SU-DHL-6 (cell line): ENCODE measurements at regions not wholly inside any gene's neighbourhood (a gene's known extent, or its start where the extent isn't known, plus 50 kb on each side); places are given as distances from the start of the nearest gene placed in this dataset.

ENCODE experiments used
- H2AFZ ChIP-seq: fragments of 200-600 bp; sonication (generic); 2 replicates; pipeline ENCODE4 v1.6.1; 2014; ENCODE audit warnings: low read depth, mild to moderate bottlenecking, moderate library complexity, mixed read lengths, antibody characterized with exemption, low read length; ENCODE audit not compliant: severe bottlenecking
- H3F3A ChIP-seq: fragments of 200-600 bp; shearing (Covaris generic); 2 replicates; pipeline ENCODE4 v1.6.0; 2016; ENCODE audit warnings: antibody characterized with exemption, mild to moderate bottlenecking; ENCODE audit not compliant: insufficient read depth
- H3K27ac ChIP-seq: fragments of 200-600 bp; sonication (generic); 2 replicates; pipeline ENCODE4 v1.5.1; 2016; ENCODE audit warnings: low read depth, mild to moderate bottlenecking, low read length, moderate library complexity, mixed read lengths
- H3K27me3 ChIP-seq: fragments of 200-600 bp; sonication (generic), shearing (Covaris generic); 2 replicates; pipeline ENCODE4 v1.6.0; 2014; ENCODE audit warnings: mild to moderate bottlenecking, low read length
- H3K36me3 ChIP-seq: fragments of 200-600 bp; sonication (generic); 2 replicates; pipeline ENCODE4 v1.6.1; 2014; ENCODE audit warnings: mild to moderate bottlenecking, low read length, mixed read lengths
- H3K4me2 ChIP-seq: fragments of 300-600, 200-600 bp; shearing (Covaris generic), sonication (generic); 2 replicates; pipeline ENCODE4 v1.6.0; 2014; ENCODE audit warnings: low read length, low read depth, mild to moderate bottlenecking; ENCODE audit not compliant: poor library complexity, severe bottlenecking
- H3K4me3 ChIP-seq: fragments of 200-600 bp; sonication (generic); 2 replicates; pipeline ENCODE4 v1.5.1; 2014; ENCODE audit warnings: antibody characterized with exemption, low read length, mild to moderate bottlenecking, mixed read lengths; ENCODE audit not compliant: insufficient read depth, poor library complexity, severe bottlenecking
- H3K79me2 ChIP-seq: fragments of 200-600 bp; sonication (generic); 2 replicates; pipeline ENCODE4 v1.6.1; 2014; ENCODE audit warnings: mild to moderate bottlenecking, low read length, moderate library complexity; ENCODE audit not compliant: insufficient read depth
- H3K9ac ChIP-seq: fragments of 200-600 bp; sonication (generic); 2 replicates; pipeline ENCODE4 v1.7.0; 2014; ENCODE audit warnings: mild to moderate bottlenecking, low read length
- H3K9me2 ChIP-seq: fragments of 200-600 bp; sonication (generic); replicated peaks from 2 replicates; pipeline ENCODE4 v1.6.1; 2014; ENCODE audit warnings: low read length; ENCODE audit not compliant: insufficient read depth
- H3K9me3 ChIP-seq: fragments of 200-600 bp; sonication (generic); 2 replicates; pipeline ENCODE4 v1.6.1; 2014; ENCODE audit warnings: low read length, mixed read lengths; ENCODE audit not compliant: insufficient read depth
- H4K20me1 ChIP-seq: fragments of 200-600 bp; sonication (generic); 2 replicates; pipeline ENCODE4 v1.6.1; 2014; ENCODE audit warnings: low read depth, mild to moderate bottlenecking, antibody characterized with exemption, low read length, moderate library complexity, mixed read lengths
- CTCF ChIP-seq: fragments of 200-600 bp; sonication (generic); IDR thresholded peaks from one replicate; pipeline ENCODE4 v1.5.1; 2017; ENCODE audit warnings: antibody characterized with exemption, mild to moderate bottlenecking, low read length, moderate library complexity; ENCODE audit not compliant: insufficient read depth, poor library complexity, severe bottlenecking
- EZH2phosphoT487 ChIP-seq: fragments of 200-600 bp; sonication (generic), shearing (Covaris generic); conservative IDR thresholded peaks from 2 replicates; pipeline ENCODE4 v1.6.1; 2018; ENCODE audit warnings: mild to moderate bottlenecking, antibody characterized with exemption, low read length, moderate library complexity, mixed read lengths

DNA sequence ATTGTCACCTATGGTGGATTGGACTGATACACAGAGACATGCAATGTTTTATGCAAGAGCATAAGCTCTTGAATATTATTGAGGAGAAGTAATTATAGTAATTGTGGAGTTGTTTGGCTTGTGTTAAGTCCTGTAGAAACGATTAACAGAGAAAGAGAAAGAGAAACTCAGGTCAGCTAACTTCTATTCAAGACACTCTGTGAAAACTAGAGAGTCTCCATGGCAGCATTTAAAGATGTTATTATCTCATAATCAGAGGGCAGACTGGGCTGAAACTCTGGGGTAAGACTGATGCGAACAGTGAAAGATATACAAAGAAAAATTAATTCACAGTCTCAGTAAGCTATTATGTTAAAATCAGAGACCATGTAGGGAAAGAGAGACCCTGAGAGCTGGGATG, 625.7 kb downstream of the FAT4 start:
- no peak overlapping the region for H3K4me3 ChIP-seq
- no peak overlapping the region for H2AFZ ChIP-seq
- no peak overlapping the region for H3K27ac ChIP-seq
- H3K4me2 ChIP-seq, result no peak overlapping the region
- H3K9me2 ChIP-seq, result no peaks in the 10 kb centered on the region
- no peak overlapping the region for H3K9ac ChIP-seq
- no peaks in the 10 kb centered on the region for H3K27me3 ChIP-seq
- H3K36me3 ChIP-seq, result no peaks in the 10 kb centered on the region
- H3F3A ChIP-seq, result no peaks in the 10 kb centered on the region
- no peaks in the 10 kb centered on the region for H4K20me1 ChIP-seq
- no peak for TF ChIP-seq CTCF
- TF ChIP-seq EZH2phosphoT487, result no peak
- no peaks in the 10 kb centered on the region for H3K79me2 ChIP-seq
- H3K9me3 ChIP-seq, result no peaks in the 10 kb centered on the region

DNA sequence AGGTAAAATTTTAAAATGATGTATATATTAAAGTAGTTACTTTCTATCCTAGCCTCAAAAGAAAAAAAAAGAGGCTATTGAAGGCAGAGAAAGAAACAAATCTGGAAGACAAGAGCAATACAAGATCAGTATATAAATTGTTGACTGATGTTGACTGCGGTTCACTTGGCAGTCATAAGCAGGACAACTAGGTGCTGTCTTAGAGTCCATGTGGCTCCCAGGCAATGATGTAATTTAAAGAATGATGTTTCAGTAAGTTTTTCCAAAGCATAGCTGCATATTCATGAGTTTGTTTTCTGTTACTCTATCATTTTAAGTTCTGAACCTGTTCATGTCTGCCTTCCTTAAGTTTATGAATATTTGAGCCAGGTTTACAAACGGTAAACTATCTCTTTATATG, 630.2 kb downstream of the FAT4 start:
- Histone ChIP-seq H3K79me2 (no peaks in the 10 kb centered on the region), H2AFZ (no peak overlapping the region), H3K27ac (no peak overlapping the region), H3K36me3 (no peaks in the 10 kb centered on the region), H3K9me2 (no peaks in the 10 kb centered on the region), H3K4me3 (no peak overlapping the region), H3K9ac (no peak overlapping the region), H3K27me3 (no peaks in the 10 kb centered on the region), H3K9me3 (no peaks in the 10 kb centered on the region), H3F3A (no peaks in the 10 kb centered on the region), H3K4me2 (no peak overlapping the region), H4K20me1 (no peaks in the 10 kb centered on the region)
- no peak for TF ChIP-seq EZH2phosphoT487
- TF ChIP-seq CTCF, result no peak

DNA sequence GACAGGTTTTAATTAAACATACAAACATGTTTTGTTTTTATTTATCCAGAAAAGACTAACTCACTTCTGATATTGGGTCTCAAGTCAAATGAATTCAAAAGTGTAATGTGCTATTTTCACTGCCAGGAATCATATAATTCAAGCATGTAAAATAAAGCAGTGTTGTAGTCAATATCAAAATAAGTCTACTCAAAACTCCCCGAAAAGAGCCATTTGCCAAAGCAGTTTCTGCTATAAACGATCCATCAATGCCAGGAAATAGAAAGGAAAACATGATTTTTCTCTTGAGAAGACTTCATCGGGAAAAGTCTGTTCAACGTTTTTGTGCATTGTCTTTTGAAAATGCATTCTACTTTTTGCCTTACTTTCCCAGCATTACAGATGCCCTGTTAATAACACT, 633.3 kb downstream of the FAT4 start:
- no peak overlapping the region for H3K4me3 ChIP-seq
- no peaks in the 10 kb centered on the region for H3K9me2 ChIP-seq
- H4K20me1 ChIP-seq, result no peaks in the 10 kb centered on the region
- TF ChIP-seq EZH2phosphoT487 (no peak), CTCF (no peak)
- no peaks in the 10 kb centered on the region for H3K27me3 ChIP-seq
- no peak overlapping the region for H2AFZ ChIP-seq
- H3K79me2 ChIP-seq, result no peaks in the 10 kb centered on the region
- no peaks in the 10 kb centered on the region for H3F3A ChIP-seq
- no peak overlapping the region for H3K4me2 ChIP-seq
- H3K36me3 ChIP-seq, result no peaks in the 10 kb centered on the region
- no peaks in the 10 kb centered on the region for H3K9me3 ChIP-seq
- no peak overlapping the region for H3K9ac ChIP-seq
- H3K27ac ChIP-seq, result no peak overlapping the region
